ENCODE measurements at regions not wholly inside any gene's neighbourhood (a gene's known extent, or its start where the extent isn't known, plus 50 kb on each side); places are given as distances from the start of the nearest gene placed in this dataset.
"Not testable (repeated sequence)": the region's sequence is repeated elsewhere in the genome, so short reads cannot be mapped to it uniquely, and the experiment has no call there.

DNA sequence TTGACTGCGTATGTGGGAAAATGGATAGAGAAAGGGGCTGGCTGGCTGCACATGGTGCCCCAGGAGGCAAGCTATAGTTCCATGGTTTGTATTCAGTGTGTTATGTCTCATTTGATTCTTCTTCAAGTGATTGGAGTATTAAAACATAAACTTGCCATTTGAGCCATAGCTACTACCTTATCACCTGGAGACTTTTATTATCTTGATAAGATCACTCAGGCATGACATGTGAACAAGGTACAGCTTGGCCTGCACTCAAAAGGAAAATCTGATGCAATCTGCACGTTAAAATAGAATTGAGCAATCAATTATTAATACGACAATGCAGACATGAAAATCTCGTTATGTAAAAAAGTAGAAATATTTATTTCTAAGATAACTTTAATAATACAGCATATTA, 116.9 kb downstream of the RND3 start:
- DNase-seq, result no peak

GRCh38 chr2:150369862-150370261, 117.6 kb downstream of the RND3 start:
- no peak for DNase-seq

DNA sequence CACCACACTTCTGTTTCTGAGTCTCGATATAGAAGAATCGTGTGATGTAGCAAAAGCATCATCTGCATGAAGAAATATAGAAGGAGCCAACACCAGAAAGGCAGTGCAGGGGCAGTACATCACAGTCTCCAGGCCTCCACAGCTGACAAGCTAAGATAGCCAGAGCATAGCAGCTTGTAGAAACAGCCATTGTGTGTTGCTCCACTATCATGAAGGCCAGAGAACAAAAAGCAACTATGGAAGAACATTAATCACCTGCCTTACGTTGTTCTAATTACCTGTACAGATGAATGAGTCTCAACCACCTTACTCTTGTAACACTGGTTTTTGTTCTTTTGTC, 129.0 kb downstream of the RND3 start:
- DNase-seq, result no peak

DNA sequence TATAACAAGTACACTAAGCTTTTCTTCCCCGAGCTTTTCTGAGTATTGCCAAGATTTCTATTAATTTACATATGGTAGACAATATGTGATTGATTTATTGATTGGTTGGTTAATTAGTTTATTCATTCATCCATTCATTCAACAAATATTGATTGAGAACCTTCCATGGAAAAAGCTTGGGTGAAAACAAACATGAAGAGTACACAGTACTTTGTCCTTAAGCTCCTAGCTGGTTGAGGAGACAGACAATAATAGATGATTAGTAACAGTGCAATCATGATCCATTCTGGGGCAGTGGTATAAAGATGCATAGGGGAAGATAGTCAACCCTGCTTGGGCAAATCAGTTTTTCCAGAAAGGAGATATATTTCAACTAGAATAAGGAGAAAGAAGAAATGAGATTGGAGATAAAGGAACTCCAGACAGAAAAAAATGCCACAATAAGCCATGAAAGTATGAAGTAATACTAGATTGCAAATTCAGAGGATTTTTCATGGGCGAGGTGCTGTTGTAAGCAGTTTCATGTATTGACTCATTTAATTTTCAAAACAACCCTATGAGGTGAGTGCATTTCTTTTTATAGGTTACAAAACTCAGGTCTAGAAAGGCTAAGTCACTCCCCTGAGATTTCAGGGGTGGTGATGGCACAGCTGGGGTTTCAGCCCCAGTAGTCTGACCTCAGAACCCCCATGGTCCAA, 129.5 kb downstream of the RND3 start:
- no peak for DNase-seq

DNA sequence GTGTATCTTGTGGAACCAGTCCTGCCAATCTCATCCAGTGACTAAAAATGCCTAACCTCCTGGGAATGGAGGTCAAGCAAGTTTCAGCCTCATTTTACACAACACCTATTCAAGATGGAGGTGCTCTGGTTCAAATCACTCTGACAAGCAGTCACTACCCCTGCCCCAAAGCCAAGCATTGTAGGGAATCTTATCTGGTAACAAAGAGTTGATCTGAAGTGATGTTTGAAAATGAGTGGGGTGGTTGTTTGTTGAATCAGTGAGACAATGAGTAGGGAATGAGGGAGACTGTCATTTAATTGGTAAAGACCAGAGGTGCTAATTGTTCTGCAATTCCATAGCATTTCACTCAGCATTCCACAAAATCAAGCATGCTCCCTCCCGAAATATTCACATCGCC, 132.0 kb downstream of the RND3 start:
- DNase-seq, result no peak

DNA sequence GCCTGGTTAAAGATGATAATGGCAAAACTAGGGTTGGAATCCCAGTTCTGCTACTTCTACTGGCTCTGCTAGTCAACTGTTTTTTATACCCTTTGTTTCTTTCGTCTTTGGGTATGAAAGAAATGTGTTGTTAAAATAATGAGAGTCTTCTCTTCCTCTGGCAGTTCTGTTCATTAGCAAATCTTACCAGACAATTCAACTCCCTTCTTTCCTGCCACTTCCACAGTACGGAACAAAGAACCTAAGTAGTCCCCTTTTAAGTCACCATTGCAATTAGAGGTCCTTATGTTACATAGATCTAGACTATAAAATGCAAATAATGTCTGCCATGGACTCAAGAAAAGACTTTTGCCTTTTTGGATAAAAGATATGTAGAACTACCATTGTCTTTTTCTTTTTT, 134.1 kb downstream of the RND3 start:
- DNase-seq, result no peak

GRCh38 chr2:150351922-150352321, 135.5 kb downstream of the RND3 start:
- DNase-seq, result no peak

- DNase-seq, result no peak
Observed at GRCh38 chr2:150350500-150350899, 137.0 kb downstream of the RND3 start.

DNA sequence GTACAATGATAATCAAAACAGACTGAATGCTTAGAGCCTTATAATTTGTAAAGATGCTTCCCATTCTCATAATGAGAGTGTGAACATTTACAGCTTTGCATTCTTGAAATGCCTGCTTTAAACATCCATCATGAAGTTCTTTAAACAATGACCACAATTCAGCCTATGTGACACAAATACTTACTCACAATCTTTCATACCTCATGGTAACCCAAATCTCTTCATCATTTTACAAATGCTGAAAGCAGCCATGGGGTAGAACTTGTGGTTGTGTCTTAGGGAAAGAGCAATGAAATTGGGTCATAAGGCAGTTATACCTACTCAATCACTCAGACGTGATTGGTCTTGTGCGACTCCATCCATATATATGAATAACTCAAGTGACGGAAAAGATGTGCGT, 140.7 kb downstream of the RND3 start:
- DNase-seq, result no peak

DNA sequence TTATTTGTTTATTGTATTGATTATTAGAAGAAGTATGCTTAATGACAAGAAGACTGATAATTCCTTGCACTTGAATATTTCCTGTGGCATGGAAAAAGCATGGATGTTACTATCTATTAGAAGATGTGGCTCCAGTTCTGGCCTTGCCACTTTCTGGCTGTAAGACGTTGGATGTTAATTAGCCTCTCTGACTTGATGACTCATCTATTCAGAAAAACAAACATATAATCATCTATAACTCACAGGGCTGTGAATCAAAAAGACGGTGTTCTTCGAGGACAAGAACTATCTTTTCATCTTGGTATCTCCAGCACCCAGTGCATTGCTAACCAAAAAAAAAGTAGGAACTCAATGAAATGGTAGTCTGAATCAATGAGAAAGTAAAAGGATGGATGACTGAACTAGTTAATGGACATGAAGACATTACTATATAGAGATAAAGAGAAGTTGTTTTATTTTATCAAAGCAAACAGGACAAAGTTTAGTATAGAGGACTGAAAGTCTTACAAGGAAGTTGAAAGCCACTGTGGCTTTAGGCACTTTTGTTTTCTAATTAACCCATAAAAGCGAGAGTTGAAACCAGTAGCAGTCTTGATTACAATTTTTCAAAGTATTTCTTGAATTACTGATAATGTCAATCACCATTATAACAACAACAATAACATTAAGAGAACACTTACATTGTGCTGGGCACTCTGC, 145.3 kb downstream of the RND3 start:
- DNase-seq, result no peak

DNA sequence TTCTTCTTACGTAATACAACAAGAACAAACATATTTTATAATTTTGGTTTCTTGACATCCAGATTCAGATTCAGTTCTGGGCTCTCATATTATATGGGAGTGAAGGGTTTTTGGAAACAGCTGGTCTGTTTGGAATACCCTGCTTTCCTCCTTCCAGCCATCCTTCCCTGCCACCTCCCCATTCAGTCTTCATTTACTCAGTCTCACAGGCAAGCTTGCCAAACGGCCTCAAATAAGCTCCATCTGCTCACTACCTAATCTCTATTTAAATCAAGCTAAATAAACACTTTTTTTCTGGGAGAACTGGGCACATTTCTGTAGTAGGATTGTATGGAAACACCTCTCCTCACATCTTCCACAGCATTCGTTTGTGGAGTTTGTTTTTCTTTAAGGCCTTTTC, 147.5 kb downstream of the RND3 start:
- DNase-seq, result no peak

DNA sequence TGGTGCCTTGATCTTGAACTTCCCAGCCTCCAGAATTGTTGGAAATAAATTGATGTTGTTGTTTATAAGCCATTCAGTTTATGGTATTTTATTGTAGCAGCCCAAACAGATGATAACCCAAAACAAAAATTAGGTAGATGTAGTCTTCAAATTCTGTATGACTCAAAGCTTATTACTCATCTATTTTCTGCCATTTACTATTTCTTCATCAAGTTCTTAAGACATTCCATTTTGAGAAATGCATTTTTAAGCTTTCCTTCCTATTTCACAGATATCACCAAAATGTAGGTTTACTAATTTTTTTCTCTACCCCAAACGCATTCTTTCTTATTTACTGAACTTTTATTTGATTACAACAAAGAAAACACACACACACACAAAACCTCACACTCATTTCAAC, 148.2 kb downstream of the RND3 start:
- no peak for DNase-seq

DNA sequence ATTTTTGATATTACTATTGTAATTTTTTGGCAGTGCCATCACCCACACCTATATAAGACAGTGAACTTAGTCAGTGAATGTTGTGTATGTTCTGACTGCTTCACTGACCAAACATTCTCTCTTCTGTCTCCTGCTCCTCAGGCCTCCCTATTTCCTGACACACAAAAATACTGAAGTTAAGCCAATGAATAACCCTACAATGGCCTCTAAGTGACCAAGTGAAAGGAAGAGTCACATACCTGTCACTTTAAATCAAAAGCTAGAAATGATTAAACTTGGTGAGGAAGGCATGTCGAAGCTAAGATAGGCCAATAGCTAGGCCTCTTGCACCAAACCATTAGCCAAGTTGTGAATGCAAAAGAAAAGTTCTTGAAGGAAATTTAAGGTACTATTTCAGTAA, 151.9 kb downstream of the RND3 start:
- DNase-seq, result no peak

GRCh38 chr2:150332383-150332782, 155.1 kb downstream of the RND3 start:
- DNase-seq, result no peak

GRCh38 chr2:150327564-150328489, 159.6 kb downstream of the RND3 start:
- DNase-seq, result no peak

GRCh38 chr2:150325656-150326314, 161.7 kb downstream of the RND3 start:
- DNase-seq, result no peak

DNA sequence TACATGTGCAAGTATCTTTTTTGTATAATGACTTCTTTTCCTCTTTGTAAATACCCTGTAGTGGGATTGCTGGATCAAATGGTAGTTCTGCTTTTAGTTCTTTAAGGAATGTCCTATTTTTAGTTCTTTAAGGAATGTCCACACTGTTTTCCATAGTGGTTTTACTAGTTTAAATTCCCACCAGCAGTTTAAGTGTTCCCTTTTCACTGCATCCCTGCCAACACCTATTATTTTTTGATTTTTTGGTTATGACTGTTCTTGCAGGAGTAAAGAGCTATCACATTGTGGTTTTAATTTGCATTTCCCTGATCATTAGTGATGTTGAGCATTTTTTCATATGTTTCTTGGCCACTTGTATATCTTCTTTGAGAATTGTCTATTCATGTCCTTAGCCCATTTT, 164.4 kb downstream of the RND3 start:
- DNase-seq, result not testable (repeated sequence)

- DNase-seq, result no peak
Observed at GRCh38 chr2:150320608-150321007, 166.9 kb downstream of the RND3 start.

DNA sequence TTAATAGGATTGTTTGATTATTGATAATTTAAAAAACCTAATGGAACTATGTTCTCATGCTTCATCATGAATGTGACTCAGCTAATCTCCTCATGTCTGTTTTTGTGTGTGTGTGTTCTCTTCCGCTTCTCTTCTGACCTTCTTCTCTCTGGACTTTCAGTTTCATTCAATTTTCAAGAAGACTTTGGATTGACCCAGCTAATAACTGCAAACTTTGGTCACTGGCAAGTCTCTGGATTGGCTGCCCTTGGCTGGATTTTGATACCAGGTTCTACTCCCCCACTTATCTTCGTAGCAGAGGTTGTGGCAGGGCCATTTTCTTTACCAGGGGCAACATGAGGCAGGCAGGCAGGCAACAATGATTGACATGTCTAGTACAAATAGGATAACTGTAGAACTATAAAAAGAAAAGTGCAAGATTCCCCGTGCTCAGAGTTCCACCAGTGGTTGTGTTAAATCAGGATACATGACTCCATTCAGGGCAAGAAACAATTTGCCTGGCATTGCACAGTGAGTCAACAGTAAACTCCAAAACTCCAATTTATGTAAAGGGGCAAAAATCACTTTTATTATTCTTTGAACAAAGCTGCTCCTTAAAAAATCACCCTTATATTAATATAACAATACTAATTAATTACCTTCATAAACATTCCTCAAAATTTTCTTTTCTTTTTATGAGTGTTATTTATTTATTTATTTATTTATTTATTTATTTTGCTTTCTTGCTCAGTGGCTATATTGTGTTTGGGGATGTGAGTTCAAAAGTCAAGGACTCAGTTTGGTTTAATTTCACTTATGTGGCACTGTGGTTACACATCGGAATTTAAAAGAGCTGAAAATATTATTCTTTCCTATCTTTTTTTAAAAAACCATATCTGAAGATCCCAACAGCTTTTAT, 167.6 kb downstream of the RND3 start:
- DNase-seq, result no peak

DNA sequence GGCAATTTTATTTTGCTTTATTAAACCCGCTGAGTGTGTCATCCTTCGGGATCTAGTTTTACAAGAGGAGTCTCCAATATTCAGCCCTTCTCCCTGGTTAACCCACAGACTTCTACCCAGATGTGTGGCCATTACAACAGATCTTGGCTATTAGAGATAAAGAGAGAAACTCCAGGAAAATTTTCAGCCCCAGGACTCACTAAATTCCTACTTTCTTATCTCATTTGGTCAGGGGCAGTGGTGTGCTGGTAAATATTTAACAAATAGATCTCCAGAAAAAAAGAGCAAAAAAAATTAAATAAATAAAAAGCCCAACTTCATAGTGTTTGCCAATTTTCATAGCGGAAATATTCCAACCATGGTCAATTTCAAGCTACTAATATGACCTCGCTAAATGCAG, 168.4 kb downstream of the RND3 start:
- DNase-seq, result no peak

DNA sequence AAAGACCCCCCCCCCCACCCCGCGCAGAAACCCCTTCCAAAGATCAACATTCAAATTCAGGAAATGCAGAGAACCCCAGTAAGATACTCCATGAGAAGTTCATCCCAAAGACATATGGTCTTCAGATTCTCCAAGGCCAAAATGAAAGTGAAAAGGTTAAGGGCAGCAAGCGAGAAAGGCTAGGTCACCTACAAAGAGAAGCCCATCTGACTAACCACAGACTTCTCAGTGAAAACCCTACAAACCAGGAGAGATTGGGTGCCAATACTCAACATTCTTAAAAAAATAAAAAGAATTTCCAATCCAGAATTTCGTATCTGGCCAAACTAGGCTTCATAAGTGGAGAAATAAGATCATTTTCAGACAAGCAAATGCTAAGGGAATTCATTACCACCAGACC, 175.2 kb downstream of the RND3 start:
- no peak for DNase-seq

All from T1000 (cell line).